Glomerular visceral epithelial cell (primary cell): ENCODE measurements at regions not wholly inside any gene's neighbourhood (a gene's known extent, or its start where the extent isn't known, plus 50 kb on each side); places are given as distances from the start of the nearest gene placed in this dataset.
"Not testable (repeated sequence)": the region's sequence is repeated elsewhere in the genome, so short reads cannot be mapped to it uniquely, and the experiment has no call there.

ENCODE experiments used
- DNase-seq: peaks from one replicate; pipeline ENCODE4 v3.0.0-alpha.2; 2016; ENCODE audit errors: extremely low spot score

DNA sequence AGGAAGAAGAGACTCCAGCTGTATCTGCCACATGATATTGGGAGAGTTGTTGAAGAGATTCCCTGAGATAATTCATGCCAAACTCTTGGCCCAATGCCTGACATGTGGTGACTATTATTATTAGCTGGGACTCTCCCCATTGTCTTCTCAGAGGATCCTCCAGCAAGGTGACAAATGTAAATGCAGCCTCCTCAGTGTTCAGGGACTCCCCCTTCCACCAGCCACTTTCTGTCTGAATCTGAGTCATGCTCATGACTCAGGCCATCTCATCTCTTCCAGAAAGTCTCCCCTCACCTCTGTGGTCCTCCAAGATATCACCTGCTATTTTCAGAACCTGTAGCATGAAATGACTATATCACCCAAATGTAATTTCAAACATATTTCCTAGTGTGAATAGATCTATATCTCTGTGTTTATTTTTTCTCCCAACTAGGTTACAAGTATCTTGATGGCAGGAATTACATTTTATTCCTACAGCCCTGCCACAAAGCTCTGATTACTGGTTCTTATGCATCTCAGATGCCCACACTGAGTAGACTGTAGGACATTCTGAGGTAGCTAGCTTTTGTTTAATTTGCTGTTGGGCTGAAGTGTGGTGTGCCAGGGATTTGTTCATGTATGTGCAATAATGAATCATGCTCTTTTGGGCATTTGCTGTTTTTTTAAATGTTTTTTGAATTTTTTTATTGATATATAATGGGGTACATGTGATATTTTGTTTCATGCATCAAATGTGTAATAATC lies 126.6 kb upstream of the IL12B start:
- peak; percentile 60 for DNase-seq

DNA sequence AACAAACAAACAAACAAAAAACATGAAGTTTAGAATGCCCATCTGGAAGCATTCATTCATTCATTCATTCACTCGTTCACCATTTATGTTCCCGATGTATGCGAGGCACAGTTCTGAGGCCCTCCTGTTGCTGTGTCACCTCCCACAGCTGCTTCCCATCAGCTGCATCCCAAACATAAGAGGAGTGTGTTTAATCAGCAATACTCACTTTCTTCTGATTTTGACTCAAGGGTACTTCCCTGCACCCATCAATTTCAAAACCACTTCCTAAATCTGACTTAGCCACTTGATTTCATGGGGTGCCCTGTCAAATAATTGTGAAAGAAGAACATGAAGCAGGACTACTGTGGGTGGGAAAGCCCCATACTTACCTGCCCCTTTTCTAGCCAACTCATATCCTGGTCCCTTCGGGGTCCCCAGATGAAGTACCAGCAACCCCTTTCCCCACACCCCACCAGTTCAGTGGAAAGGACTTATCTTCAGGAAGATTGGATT lies 128.0 kb upstream of the IL12B start:
- no peak for DNase-seq

DNA sequence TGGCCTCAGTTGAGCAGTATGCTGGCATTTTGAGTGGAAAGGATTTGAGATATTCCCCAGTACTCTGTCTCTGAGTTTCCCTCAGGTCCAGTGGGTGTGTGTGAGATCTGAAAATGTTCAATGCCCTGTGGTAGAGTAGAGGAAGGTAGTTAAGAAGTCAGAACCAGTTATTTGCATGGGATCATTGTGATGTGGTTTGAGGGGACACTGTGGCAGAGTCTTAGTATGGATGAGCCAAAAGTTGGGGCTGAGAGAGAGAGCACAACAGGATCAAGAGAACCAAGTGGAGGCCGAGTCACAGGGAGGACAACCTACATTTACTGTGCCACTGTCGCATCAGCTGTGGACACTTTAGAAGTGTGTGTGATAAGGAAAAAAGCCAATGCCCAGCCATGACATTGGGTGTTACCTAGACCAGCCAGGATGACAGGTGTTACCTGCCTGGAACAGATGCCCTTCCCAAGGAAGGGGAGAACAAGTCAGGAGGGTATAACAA lies 128.9 kb upstream of the IL12B start:
- DNase-seq = no peak

DNA sequence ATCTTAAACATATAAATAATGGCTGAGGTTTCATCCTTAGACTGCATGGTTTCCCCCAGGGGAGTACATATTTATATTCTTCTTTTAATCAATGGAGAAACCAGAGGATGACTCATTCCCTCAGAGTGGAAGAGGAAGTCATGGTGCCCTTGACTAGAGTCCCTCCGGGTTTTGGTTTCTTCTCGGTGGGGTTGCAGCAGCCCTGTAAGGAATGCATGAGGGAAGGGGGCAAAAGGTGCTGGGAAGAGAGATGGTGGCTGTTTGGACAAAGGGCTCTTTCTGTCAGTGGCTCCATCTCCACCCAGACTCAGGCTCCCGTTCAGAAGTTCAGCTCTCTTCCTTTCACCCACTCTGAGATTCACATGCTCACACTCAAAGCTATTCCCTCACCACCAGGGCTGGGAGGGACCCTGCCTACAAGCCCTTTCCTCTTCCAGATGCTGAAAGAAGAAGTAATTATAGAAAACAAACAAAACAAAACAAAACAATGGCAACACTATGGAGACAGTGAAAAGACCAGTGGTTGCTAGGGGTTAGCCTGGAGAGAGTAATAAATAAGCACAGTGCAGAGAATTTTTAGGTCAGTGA lies 129.8 kb upstream of the IL12B start:
- DNase-seq = no peak

DNA sequence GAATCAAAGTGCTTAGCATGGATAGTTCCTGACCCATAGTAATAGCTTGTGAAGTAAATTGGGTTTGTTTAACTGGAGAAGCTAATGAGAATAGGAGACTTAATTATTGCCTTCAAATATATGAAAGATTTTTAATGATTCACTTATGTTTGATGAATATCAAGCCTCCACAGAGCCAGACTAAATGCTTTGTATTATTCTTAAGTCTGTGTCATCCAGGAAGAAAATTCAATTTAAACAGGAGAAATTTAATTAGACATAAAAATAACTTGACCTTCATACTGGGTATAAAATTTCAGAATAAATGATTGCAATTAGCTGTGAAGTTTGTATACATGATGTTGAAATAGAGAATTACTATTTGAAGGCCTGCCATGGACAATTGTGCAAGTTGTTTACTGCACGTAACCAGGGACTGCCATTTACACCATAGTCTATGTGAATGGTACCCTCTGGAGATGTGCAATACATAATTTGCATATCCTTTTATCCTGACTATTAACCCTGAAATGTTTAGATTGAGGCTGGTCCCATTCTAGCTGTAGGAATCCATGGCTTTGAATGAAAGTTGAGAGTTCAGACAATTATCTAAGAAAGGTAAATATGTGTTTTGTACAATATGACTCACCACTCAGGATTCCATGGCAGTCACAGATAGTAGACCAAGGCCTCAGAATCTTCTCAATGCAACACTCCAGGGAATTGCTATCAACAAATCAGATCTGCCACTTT lies 133.5 kb upstream of the IL12B start:
- DNase-seq = no peak

DNA sequence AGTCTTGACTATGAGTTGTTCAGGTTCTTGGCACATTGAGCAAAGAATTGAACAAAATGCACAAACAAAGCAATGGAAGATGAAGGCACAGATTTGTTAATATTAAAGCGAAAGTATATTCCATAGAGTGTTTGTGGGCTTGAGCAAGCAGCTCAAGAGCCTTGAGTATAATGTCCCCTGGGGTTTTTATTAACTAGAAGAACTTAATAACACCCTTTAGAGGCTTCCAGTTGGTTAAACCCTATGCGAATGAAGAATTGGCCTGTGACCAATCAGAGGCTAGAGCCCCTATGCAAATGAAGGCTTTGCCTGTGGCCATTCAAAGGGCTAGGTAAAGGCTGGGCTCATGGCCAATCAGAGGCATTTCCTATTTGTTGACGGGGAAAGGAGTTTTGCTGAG lies 135.3 kb upstream of the IL12B start:
- no peak for DNase-seq

DNA sequence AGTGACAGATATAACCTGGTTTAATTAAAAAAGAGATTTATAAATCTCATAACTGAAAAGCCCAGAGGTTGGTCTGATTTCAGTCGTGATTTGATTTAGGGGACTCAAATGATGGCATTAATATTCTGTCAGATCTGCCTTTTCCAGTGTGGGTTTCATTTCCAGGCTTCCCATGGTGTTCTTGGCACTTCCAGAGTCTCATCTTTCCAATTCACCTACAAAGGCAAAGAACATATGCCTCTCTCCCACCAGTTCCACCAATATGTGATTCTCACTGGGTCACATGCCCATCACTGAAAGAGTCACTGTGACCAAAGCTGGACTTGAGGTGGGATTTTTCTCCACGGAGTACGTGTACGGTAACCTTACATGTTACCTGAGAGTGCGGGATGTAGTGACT lies 137.4 kb upstream of the IL12B start:
- no peak for DNase-seq

DNA sequence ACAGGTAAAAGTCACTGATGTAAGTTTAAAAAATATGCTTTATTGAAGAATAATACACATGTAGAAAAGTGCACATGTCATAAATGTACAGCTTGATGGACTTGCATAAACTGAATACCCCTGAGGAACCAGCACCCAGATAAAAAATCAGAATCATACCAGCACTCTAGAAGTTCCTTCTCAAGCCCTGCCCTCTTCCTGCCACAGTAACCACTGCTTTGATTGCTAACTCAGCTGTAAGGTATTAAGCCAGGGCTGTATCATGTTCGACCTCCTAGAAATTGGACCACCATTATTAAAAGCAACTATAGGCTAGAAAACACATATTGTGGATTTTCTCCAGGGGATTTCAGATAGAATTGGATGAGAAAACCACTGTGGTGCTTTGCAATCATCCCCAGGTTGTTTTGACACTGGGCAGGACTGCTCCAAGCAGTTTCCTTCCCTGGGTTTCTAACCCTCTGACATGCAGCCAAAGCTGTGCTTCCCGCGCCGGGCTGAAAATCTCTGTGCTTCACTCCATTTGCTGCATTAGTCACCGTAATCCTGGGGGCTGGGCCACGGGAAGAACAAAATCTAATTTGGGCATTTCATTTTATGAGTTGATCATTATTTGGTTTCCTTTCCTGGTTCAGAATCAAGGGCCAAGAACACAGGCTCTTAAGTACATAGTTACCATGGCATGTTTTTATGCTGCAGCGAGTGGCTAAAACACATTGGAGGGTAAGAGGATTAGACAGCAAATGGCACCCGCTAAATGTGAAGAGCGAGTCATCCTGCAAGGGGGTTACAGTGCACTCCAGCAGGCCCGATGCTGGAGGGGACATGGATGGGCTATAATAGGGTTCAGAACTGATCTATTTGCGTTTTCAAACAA lies 139.4 kb upstream of the IL12B start:
- DNase-seq = no peak

DNA sequence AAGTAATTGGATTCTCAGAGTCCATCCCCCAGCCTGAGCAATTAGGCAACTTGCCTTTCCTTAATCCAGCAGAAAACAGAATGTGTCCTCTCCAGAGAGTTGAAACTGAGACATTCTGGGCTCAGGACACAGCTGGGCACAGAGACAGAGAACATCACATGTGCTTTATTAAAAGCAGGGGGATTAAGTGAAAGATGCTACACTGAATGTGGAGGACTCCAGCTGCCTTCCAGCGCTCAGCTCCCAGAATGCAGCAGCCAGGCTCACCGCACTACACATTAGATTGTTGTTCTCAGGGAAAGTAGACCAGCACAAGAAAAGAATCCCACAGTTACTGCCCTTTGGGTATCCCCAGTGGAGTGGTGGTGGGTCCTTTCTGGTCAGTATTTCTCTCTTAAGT lies 141.6 kb upstream of the IL12B start:
- DNase-seq = no peak

DNA sequence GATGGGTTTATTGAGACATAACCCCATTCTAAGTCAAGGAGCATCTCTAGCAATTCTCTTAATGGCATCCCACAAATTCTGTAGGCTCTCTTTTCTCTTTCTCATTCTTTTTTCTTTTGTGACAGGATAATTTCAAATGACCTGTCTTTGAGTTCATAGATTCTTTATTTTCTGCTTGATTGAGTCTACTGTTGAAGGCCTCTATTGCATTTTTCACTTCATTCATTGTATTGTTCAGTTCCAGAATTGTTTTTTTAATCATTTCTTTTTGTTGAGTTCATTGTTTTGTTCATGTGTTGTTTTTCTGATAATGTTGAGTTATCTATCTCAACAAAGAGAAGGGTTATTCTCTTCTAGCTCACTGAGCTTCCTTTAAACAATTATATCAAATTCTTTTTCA lies 144.7 kb upstream of the IL12B start:
- DNase-seq = no peak

DNA sequence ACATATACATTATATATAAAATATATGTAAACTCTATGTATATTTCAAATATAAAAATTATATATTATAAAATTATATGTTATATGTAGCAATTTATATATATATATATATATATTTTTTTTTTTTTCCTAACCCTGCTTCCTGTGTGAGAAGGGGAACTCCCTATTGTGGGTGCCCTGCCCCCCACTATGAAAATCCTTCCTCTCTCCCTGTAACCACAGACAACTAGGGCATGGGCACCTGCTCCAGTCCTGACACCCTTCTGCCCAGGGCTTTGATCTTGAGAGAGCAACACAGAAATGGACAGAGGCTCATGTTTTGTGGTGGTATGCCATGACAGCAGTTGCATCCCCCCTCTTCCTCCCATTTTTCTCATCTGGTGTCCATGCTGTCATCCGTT lies 148.7 kb upstream of the IL12B start:
- no peak for DNase-seq

DNA sequence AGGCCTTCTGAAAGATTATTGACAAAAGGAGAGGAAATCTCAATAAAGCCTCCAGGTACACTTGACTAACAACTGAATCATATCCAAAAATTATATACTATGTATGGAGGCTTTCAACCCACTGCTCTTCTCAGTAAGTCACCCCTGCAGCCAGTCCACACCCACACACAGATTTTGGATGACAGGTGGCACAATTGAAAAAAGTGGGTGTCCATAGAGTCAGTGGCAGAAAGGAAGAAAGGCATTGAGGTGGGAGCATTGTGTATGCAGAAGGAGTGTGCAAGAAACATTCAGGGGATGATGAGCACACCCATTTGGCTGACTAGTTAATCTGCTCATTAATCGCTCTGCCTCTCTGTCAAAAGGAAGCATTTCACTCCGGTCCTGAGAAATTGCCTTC lies 150.6 kb upstream of the IL12B start:
- DNase-seq = no peak

DNA sequence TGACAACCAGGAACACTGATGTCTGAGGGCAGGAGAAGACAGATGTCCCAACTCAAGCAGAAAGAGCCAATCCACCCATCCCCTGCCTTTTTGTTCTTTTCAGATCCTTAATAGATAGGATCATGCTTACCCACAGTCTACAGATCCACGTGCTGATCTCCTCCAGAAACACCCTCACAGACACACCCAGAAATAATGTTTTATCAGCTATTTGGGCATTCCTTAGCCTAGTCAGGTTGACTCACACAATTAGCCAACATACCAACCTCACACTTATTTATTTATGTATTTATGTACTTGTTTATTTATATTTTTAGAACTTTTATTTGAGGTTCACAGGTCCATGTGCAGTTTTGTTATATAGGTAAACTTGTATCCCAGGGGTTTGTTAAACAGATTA lies 151.5 kb upstream of the IL12B start:
- no peak for DNase-seq

DNA sequence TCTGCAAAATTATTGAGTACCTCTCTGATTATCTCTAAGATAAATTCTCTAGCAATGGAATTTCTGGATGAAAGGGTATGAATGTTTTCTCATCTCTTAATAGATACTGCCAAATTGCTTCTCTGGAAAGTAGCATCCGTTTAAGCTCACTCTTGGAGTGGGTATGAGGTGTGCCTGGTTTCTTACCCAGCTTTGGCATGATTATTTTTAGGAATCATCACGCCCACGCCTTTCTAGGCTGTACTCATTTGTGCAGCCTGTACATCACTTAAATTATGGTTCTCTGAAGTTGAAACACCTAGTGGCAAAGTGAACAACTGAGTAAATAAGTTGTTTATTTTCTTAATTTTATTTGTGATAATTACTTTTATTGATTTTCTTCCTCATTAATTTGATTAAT lies 156.5 kb upstream of the IL12B start:
- no peak for DNase-seq

DNA sequence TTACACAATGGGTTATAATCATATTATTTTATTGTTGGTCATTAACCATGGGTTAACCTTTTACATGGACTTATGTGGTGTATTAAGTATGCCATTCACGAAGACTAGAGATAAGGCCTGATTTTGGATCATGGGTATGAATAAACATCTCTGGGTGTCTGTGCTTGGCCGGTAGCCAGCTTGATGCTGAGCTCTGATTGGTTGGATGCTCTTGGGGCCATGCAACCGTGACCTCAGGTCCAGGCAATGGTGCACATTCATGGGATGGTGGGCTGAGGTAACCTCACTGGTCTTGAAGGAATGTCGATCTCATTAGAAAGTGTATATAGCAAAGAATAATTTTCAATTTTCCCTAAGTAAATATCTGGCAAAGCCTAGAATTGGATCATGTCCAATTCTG lies 158.2 kb upstream of the IL12B start:
- no peak for DNase-seq

DNA sequence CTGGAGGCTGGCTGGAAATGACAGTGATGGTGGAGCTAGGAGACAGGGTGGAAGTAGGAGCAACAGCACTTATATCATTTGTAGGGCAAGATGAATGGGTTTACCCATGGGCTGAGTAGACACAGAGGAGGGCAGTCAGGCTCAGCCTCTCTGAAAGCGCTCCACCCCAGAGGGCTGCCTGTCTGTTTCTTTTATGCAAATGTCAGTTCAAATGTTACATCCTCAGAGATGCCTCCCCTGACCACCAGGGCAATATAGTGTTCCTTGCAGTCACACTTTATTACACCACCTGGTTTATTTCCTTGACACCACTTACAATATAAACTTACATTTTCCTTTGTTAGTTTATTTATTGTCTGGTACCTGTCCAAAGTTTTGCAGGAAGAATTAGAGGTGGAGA lies 159.5 kb upstream of the IL12B start:
- DNase-seq = no peak

DNA sequence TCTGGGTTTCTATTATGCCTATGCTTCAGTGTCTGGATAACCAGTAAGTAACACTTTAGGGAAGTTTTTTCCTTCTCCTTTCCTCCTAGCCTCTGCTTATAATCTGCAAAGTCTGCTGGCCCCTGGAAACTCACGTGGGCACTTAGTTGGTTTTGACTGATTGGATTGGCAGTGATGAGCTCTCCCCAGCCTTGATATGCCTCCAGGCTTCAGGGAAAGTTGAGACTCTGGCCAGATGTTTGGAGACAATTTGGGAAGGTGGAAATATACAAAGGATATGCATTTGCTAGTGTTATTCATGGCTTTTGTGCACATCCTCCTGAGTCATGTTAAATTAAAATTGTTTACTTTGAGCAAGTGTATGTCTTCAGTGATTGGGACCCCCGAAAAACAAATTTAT lies 160.2 kb upstream of the IL12B start:
- no peak for DNase-seq

DNA sequence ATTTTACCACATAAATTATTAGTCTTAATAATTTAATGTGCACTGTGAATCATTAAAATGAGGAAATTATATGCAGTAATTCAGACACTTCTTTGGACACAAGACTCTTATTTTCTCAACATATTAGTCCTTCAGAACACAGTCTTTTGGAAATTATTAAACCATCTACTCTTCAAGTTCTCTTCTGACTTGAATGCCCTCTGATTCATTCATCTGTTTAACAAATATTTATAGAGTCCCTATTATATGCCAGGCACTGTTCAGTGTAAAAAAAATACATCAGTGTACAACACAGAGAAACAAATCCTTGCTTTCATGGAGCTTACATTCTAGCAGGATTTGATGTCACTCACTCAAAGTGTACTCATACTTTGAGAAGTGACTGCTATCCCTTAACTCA lies 163.4 kb upstream of the IL12B start:
- DNase-seq = no peak

DNA sequence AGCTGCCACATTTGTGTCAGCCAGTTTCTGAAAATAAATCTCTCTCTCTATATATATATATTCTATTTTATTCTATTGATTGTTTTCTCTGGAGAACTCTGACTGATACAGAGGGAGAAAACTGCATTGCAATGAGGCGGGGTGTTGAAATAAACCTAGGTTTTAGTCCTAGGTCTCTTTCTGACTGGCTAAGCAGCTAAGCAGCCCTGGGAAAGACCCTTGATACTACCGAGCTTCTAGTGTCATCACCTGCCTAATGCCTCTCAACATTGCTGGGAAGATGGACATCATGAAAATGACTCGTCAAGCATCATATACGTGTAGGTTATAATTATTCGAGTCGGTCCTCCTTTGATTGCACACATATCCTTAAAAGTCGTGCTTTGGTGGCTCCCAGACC lies 166.5 kb upstream of the IL12B start:
- no peak for DNase-seq

DNA sequence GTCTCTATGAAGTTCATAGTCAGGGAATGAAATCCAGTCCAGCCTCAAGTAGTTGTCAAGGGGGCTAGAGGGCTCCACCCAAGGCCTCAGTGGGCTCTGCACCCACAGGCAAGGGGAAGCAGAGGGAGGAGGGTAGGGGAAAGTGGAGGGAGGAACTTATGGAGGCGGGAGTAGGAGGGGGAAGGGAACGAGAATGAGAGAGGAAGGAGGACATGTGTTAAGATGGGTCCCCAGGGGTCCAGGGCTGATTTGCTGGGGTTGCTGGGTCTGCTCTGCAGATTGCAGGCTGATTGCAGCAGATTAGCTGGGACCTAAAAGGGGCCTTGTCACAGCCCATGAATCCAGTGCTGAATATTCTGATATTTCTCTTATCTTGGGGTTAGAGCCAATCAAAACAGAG lies 166.9 kb upstream of the IL12B start:
- DNase-seq = no peak

DNA sequence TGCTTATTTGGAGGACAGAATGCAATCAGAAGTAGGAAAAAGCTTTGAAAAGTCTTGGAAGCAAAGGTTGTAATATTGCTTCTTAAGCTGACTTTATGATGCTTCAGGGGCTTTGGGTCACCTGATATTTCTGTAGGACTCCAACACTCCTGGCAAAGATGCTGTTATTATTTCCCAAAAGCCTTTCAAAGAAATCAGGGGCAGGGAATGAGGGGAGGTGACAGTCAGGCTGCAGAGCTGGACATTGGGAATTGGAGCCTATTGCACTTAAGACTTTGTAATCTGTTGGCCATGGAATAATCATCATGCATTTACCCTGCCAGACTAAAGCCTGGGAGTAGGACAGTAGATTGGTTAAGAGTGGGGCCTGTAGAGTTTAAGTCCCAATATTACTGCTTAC lies 168.3 kb upstream of the IL12B start:
- DNase-seq = no peak

DNA sequence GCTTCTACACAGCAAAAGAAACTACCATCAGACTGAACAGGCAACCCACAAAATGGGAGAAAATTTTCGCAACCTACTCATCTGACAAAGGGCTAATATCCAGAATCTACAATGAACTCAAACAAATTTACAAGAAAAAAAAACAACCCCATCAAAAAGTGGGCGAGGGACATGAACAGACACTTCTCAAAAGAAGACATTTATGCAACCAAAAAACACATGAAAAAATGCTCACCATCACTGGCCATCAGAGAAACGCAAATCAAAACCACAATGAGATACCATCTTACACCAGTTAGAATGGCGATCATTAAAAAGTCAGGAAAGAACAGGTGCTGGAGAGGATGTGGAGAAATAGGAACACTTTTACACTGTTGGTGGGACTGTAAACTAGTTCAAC lies 171.8 kb upstream of the IL12B start:
- DNase-seq = not testable (repeated sequence)
